GDM1 (cell line): ENCODE measurements at regions not wholly inside any gene's neighbourhood (a gene's known extent, or its start where the extent isn't known, plus 50 kb on each side); places are given as distances from the start of the nearest gene placed in this dataset.
"Not testable (repeated sequence)": the region's sequence is repeated elsewhere in the genome, so short reads cannot be mapped to it uniquely, and the experiment has no call there.

Source experiments
- DNase-seq: peaks from one replicate; lab custom pipeline; 2025; lab: John Stamatoyannopoulos, UW

DNA sequence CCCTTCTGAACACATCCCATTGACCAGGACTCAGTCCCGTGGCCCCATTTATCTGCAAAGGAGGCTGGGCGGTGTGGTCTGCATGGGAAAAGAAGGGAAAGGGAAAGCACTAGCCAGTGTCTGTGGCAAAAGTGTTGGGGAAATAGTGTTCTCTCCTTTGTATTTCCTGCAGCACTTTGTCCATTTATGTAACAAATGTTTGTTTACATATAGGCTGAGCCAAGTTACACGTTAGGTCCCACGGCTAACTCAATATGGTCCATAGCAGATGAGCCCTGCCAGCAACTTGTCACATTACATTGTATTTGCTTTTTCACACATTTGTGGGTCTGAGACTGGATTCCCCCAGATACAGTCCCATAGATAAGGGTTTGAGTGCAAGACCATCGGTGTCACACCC, 260.5 kb downstream of the MSX2 start:
- DNase-seq: no peak

DNA sequence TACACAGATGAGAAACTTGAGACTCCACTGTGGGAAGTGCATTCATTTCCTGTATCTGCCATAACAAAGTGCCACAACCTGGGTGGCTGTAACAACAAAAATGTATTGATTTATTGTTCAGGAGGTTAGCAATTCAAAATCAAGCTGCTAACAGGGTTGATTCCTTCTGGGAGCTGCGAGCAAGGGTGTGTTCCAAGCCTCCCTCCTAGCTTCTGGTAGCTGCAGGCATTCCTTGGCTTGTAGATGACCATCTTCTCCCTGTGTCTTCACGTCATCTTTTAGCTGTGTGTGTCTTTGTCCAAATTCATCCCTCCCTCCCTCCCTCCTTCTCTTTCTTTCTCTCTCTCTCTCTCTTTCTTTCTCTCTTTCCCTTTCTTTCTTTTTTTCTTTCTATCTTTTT, 258.1 kb downstream of the MSX2 start:
- DNase-seq: no peak

DNA sequence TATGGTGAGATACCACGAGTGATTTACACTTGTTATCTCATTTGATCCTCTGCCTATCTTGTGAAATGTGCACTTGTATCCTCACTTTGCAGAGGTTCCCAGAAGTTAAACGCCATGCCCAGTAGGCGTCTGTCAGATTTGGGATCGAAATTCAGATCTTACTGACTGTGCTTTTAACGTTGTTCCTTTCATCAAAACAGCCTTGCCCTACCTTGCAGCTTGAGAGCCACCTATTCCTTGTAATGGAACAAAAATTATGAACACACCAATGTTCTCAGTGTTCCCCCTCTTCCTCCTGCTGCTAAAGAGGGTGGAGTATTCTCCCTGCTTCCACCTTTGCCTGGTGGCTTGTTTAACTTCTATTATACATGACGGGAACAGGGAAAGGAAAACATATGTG, 257.0 kb downstream of the MSX2 start:
- DNase-seq: no peak

DNA sequence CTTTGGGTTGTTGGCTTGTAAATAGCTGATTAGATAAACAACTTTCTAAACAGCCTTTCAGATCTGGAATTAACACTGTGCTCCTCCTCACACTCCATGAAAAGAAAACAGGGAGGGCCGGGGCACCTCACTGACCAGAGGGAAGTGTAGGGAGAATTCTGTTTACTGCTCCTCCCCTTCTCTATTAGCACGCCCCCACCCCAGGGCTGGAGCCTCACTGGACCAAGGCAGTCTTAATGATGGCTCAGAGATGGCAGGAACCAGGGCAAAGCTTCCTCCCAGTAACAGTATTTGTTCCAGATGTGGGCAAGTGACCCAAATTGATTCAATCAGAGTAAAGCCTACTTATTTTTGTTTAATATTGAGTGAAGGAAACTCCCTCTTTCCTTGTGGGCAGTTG, 256.6 kb downstream of the MSX2 start:
- no peak for DNase-seq

DNA sequence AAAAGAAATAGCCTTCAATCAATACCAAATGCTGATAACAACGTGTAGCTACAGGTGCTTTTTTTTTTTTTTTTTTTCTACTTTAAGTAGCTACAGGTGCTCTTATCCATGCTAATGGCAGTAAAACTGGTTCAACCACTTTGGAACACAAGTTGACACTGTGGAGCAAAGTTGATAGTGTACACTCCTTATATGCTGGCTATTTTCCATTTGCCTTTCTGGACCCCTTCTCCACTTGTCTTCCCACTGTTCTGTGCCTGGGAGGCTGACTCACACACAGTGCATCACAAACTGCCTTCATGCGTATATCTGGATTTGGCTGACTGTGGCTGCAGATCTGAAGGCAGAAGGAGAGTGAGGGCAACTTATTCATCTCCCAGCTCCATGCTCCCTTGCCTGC, 247.9 kb downstream of the MSX2 start:
- no peak for DNase-seq

DNA sequence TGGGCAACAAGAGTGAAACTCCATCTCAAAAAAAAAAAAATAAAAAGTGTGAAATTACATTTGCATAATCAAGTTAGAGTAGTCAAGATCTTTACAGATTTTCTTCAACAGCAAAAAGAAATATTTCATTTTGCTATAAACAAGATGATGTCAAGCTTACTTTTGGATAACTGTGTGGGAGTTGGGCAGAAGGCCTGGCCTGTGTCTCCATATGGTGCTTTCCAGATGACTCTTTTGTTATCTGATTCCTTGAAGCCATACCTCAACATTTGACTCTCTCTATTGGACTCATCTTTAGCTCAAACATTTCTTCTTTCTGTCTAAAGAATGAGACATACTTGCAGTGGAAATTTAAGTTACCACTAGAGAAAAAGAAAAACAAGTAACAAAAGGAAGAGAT, 246.8 kb downstream of the MSX2 start:
- DNase-seq: no peak

DNA sequence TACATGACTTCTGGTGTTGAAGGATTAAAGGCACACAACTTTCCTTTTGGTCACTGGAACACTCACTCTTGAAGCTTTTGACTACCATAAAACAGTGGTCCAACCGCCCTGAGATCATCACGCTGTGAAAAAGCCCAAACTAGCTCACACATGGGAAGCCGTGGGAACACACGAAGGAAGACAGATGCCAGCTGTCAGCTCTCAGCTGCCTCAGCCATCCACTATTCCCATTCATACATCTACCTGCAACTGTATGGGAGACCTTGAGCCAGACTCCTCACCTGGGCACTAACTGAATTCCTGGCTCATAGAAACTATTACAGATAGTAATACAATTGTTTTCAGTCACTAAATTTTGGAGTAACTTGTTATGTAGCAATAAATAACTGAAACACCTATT, 246.1 kb downstream of the MSX2 start:
- no peak for DNase-seq

DNA sequence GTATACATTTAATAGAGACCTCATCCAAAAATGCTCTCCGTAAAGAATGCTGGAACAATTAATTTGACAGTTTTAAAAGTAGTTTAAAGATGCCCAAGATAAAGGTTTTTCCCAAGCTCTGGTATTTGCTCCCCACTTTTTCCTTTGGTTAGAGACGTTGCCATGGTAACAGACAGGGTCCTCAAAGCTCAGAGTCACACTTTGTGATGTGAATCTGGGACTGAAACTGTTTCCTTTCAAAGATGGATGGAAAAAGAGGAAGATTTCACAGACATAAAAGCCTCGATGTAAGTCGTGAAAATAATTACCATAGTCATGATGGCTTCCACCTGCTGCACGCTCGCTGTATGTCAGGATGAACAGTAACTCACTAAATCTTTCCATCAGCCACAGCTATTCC, 229.5 kb downstream of the MSX2 start:
- DNase-seq: no peak

DNA sequence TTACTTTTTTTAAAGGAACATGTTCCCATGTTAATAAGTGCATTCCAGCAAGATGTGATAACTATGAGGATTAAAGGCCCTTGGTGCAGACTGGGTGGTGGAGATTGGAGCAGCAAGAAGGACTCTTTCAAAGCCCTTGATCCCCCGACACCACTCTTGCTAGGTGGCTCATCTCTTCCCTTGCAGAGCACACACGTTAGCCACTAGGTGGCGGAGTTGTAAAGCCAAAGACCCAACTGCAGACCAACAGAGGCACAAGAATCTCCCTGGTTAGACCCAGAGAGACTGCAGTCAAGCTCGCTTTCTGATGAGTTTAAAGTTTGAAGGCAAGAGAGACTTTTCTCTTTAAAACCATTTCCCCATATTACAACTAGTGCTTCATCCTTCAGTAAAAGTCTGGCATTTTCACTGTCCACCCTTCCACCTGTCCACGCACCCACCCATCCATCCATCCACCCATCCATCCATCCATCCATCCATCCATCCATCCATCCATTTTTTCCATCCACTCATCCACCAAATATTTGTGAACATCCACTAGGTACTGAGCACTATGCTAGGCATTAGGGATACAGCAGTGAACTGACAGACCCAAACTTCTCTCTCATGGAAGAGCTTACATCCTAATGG, 226.9 kb downstream of the MSX2 start:
- peak; percentile 42 for DNase-seq

DNA sequence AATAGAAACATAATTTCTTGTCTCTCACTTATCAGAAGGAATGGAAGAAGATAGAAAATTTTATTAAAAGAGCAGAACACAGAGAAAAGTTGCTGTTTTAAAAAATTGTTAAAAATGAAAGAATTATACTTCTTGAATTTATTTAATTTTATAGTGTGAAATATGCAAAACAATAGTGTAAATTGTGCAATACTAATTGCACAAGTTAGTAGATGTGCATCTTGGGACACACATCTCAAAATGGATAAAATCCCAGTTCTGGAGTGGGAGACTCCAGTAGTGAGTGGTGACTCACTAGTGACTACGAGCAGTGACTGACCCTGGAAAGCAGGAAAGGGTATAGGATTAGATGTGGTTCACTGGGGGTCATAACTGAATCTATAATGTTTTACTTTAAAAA, 223.2 kb downstream of the MSX2 start:
- no peak for DNase-seq

DNA sequence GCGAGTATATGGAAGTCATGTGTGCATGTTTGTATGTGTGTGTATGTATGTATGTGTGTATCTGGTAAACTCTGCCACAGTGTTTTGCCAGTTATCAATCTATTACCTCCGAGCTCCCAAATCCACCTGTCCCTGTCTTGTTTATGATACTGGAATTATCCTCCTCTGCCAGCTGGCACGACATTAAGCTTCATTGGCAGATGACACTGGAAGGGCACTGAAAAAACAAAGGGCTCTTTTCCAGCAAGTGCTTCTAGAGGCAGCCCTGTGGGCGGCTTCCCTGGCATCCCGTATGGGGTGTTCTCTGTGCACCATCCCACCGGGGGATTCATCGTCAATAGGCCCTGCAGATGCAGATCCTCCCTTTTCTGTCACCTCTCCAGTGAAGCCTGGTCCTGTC, 221.5 kb downstream of the MSX2 start:
- DNase-seq: no peak

DNA sequence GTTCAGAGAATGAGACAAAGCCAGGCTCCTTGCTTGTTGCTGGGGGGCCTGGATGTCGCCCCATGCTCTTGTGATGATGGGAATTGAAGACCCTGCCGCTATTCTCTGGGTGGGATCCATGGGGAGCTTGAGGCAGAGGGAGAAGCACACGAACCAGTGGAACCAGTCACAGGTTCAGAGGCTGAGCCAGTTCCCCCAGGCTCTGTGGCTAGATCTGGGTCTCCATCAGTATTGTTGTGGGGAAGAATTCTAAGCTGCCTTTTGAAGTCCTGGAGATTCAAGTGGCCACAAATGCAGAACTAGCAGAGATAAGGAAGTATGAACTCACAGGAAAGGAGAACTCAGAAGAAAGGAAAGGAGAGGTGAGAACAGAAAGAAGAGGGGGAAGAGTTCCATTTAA, 219.4 kb downstream of the MSX2 start:
- DNase-seq: no peak

DNA sequence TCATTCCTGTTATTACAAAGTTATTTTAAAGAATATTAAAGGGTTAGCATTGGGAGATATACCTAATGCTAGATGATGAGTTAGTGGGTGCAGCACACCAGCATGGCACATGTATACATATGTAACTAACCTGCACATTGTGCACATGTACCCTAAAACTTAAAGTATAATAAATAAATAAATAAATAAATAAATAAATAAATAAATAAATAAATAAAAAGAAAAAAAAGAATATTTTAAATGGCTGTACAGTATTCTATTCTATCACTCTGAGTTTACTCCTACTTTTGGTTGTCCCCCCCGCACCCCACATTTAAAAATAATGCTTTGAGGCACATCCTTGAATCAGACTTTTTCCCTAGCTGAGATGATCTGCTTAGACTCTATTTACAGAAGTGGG, 218.6 kb downstream of the MSX2 start:
- not testable (repeated sequence) for DNase-seq

DNA sequence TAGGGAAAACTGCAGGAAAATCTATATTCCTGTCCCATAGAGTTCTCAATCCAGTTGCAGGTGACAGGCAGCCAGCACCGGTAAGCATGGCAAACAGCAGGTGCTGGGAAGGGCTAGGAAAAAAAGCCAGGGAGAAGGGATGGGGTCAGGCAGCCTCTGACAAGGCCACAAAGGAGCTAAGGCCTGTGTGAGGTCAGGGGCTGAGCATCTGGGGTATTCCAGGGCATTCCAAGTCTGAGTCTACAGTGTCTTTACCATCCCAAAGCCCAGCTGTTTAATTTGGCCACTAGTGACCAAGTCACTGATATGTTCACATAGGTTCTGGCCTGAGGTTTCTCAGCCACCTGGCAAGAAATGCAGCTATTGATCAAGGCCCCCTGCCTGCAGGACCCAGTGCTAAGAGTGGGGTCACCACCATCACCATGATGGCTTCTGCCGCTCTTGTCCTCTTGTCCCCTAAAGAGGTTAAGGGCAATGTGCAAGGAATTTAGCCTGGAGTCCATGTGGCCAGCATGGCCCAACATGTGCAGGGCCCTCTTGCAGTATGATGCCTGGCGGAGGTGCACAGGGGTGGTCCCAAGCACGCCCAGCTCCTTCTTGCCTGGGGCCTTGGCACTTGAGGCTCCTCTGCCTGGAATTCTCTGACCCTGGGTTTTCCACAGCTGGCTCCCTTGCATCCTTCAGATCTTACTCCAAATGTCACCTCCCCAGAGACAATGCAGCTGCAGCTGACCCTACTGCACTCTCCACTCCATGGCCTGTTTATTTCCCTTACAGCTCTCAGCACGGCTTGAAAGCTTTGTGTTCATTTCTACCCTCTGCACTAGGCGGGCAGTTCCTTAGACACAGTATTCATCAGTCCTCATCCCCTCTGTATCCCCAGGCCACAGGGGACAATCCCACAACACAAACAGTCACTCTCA, 213.1 kb downstream of the MSX2 start:
- DNase-seq: no peak

DNA sequence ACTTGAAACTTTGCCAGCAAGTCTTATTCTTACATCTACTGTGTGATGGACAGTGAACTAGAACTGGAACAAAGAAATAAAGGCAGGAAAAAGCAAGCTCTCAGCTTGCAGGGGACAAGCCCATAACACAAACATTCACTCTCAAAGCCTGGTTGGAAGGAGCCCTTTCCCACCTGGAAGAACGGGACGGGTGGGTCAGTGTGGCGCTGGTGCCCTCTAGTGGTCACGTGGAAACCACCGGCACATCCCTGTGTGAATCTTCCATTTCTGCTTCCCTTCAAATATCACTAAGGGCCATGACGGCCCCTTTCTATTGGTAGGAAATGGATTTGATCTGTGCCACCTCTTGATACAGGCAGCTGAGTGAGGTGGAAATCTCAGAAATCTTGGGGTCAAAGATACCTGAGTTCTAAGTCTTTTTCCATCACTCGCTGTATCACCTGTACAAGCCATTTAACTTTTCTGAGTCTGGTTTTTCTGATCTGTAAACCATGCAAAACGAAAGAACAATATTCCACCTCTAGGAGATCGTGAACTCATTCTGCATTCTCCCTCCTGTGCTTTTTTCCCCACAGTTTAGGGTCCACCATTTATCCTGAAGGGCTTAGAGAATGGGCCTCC, 211.6 kb downstream of the MSX2 start:
- DNase-seq: no peak

DNA sequence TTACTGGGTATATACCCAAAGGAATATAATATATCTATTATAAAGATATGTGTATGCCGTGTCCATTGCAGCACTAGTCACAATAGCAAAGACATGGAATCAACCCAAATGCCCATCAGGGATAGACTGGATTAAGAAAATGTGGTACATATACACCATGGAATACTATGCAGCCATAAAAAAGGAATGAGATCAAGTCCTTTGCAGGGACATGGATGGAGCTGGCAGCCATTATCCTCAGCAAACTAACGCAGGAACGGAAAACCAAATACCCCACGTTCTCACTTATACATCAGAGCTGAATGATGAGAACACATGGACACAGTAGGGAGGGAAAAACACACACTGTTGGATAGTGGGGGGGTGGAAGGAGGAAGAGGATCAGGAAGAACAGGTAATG, 206.7 kb downstream of the MSX2 start:
- DNase-seq: not testable (repeated sequence)

DNA sequence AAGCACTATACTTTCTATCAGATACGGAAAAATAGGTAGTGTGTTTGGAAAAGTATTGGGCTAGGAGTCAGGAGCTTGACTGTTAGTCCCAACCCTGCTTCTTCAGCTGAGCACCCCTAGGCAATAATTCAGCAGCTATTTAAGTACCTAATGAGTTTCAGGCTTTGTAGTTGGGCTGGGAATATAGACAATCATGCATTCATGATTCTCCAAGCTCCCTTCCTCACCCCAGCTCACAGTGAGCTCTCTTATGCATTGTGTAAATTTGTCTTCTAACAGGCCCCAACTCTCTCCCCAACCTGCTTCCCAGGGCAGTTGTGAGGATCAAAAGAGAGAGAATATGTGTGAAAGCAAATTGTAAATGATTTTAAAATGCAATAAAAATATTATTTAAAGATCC, 201.2 kb downstream of the MSX2 start:
- DNase-seq: no peak

DNA sequence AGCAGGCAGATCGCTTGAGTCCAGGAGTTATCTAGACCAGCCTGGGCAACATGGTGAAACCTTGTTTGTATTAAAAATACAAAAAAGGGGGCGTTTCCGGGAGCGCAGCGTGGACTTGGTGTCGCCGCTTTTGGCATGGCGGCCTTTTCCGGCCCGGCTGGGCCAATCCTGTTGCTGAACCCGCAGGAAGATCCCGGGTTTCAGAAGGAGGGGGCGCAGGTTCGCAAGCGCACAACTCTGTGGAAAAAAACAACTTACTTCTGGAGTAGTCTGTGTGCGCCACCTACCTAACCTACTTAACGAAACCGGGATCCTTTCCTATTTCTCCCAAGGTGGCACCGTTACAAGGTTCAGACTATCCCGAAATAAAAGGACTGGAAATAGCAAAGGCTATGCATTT, 198.6 kb downstream of the MSX2 start:
- no peak for DNase-seq

DNA sequence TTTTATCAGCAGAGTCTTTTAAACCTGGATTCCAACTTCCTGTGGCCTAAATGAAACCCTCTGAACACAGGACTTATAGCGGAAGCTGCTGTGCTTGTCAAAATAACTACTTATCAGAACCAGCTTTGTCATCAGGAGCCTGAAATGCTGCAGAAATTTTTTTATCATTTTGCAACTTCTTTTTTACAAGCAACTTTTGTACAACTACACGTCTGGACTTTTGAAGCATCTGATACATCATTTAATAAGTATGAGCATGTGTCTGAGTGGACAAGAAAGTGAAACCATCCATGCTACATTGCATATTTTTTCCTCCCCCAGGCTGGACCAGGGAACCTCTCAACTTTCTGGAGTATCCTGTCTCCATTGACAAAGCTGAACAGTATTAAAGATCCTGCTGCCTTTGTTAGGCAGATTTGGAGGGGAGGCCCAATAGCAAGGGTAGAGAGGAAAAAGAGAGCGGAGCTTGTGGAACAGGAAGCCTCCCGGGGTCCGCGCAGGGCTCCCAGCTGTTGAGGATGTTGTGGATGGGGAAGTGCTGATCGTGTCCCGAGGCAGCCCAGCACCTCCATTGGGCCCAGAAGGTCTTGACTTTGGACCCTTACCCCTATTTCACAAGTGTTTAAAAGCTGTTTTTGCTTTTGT, 196.6 kb downstream of the MSX2 start:
- no peak for DNase-seq

DNA sequence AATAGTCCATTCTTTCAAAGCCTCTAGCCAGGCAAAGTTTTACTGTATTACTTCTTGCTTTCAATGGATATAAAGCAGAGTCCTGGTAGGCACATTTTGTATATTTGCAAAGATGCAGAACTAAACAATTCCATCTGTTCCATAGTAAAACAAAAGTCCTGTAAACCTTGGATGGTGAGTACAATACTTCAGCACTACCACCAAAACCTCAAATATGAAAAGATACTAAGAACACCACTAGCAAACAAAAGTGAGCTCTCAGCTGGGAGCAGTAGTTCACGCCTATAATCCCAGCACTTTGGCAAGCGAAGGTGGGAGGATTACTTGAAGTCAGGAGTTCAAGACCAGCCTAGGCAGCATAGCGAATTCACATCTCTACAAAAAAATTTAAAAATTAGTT, 195.0 kb downstream of the MSX2 start:
- no peak for DNase-seq

DNA sequence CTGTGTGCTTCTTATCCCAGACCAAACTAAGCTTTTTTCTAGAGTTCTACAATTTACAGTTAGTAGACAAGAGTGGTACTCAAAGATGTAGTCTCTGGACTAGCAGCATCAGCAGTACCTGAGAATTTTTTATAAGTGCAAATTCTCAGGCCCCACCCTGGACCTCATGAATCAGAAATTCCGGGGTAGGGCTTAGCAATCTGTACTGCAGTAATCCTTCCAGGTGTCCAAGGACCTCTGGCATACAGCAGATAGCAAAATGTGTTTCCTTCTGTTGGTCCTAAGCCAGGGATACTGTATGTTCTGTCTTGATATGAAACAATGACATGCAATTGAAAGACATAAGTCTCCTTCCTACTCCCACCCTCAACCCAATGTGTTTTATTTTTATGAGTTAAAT, 194.3 kb downstream of the MSX2 start:
- no peak for DNase-seq

DNA sequence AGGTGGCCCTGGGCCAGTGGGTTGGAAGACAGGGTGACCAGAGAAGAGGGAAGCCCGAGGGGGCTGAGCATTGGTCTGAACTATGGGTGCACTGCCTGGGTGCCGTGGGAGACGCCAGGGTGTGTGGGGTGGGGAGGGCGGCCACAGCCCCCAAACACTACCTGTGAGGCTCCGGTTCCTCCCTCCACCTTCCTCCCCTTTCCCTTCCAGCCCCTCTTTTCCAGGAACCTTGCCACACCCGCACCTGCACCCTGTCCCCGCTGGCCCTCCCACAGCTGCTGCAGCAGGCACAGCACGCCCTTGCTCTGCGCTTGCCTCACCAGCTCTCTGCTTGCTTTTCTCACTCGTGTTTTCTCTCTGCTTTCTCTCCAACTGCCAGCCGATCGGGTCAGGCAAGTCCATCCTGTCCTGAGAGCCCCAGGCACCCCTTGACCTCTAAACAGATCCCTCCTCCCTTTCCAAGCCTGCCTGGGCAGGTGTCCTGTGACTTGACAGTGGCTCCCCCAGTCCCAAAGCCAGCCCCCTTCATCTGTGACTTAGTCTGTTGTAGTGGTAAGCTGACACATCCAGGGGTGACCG, 193.7 kb downstream of the MSX2 start:
- DNase-seq: no peak
